ENCODE measurements at regions not wholly inside any gene's neighbourhood (a gene's known extent, or its start where the extent isn't known, plus 50 kb on each side); places are given as distances from the start of the nearest gene placed in this dataset.

DNA sequence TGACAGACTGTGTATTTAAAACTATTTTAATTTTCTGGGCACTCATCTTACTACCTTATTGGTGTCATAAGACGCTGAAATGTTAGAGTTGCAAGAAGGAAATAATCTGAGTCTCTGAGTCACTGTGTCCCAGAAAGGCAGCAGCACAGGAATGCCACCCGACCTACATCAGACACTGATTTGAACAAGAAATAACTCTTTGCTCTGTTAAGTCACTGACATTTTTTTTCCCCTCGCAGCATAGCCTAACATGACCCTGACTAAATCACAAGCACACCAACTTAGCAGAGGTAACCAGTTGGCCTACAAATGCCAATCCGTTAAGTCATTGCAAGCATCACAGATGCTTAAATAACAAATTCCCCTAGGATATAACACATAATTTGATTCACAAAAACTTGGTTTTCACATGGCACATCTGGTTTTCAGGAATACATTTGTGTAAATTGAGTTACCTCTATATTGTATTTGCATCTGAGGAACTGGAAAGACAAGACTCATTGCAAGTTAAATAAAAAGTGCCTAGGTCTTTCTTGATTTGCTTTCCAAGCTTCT lies 349.1 kb downstream of the SEC16B start (continued):
- TF ChIP-seq CBX5 (CRISPR knock-in tag; IDR thresholded peaks at IDR 0.05; ENCODE audit: borderline replicate concordance) (no peak), AGO1 (IDR thresholded peaks at IDR 0.05; ENCODE audit: low read depth, low read length, poor library complexity, severe bottlenecking) (no peak), ZNF747 (CRISPR knock-in tag; IDR thresholded peaks at IDR 0.05; ENCODE audit: borderline replicate concordance) (no peak)
- TF ChIP-seq, protein P1, sequence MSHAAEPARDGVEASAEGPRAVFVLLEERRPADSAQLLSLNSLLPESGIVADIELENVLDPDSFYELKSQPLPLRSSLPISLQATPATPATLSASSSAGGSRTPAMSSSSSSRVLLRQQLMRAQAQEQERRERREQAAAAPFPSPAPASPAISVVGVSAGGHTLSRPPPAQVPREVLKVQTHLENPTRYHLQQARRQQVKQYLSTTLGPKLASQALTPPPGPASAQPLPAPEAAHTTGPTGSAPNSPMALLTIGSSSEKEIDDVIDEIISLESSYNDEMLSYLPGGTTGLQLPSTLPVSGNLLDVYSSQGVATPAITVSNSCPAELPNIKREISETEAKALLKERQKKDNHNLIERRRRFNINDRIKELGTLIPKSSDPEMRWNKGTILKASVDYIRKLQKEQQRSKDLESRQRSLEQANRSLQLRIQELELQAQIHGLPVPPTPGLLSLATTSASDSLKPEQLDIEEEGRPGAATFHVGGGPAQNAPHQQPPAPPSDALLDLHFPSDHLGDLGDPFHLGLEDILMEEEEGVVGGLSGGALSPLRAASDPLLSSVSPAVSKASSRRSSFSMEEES (CRISPR knock-in tag; IDR thresholded peaks at IDR 0.05), result no peak

DNA sequence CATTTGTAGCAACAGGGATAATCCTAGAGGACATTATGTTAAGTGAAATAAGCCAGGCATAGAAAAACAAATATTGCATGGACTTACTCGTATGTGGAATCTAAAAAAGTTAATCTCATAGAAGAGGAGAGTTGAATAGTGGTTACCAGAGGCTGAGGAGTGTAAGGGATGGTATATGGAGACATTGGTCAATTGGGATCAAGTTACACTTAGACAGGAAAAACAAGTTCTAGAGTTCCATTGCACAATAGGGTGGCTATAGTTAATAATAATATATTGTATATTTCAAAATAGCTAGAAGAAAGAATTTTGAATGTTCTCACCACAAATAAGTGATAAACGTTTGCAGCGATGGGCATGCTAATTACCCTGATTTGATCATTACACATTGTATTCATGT lies 354.6 kb downstream of the SEC16B start:
- H4K20me1 ChIP-seq (ENCODE audit: insufficient read depth, low read length), result no peaks in the 10 kb centered on the region
- H2AFZ ChIP-seq (ENCODE audit: low read length), result no peak overlapping the region
- no peak for ATAC-seq
- ChIA-PET CTCF (ENCODE audit: low intra/inter-chr PET ratio, low total read pairs) (no interaction called here), POLR2A (no interaction called here)
- H3K36me3 ChIP-seq (replicated peaks in 1 of 2; ENCODE audit: control insufficient read depth in 1 of 2, insufficient read depth in 2 of 2, low read length in 2 of 2), result no peaks in the 10 kb centered on the region
- H3K9ac ChIP-seq (ENCODE audit: insufficient read depth, low read depth, low read length), result no peak overlapping the region
- no TSS peak for BruUV-seq (replicated peaks)
- no peaks in the 10 kb centered on the region for H3K9me3 ChIP-seq (ENCODE audit: low read length)
- 2% methylated on average over 3 of the region's 3 CpGs for whole genome bisulfite sequencing (ENCODE audit: low lambda C conversion rate)
- H3K27ac ChIP-seq (ENCODE audit: extremely low read length, insufficient read depth, low read length), result no peak overlapping the region
- in situ Hi-C loops (cut with HindIII; ENCODE audit: extremely low pct_ligation_motif_present, low pct_unique_long_range_greater_than_20kb) (no loop called here), intact Hi-C loops (cut with micrococcal nuclease; ENCODE audit: unreplicated experiment) (no loop called here)
- H3K79me2 ChIP-seq (ENCODE audit: insufficient read depth, low read length), result no peaks in the 10 kb centered on the region
- no peak overlapping the region for H3K4me3 ChIP-seq (replicated peaks in 1 of 3; ENCODE audit: insufficient read depth in 1 of 3, low read depth in 2 of 3, low read length in 3 of 3)
- H3K4me1 ChIP-seq (ENCODE audit: insufficient read depth, low read length), result no peaks in the 10 kb centered on the region
- FAIRE-seq, result no peak
- no peak for DNase-seq (ENCODE audit: low spot score)
- H3K27me3 ChIP-seq (ENCODE audit: control insufficient read depth in 1 of 2, insufficient read depth in 2 of 2, low read length in 2 of 2), result 0 out of 5 replicates have a peak, but pooled peaks cover 0 to 6% of the 10 kb centered on the region in 2 experiments
- H3K4me2 ChIP-seq (ENCODE audit: low read depth, low read length), result no peak overlapping the region
- TF ChIP-seq, protein P2, sequence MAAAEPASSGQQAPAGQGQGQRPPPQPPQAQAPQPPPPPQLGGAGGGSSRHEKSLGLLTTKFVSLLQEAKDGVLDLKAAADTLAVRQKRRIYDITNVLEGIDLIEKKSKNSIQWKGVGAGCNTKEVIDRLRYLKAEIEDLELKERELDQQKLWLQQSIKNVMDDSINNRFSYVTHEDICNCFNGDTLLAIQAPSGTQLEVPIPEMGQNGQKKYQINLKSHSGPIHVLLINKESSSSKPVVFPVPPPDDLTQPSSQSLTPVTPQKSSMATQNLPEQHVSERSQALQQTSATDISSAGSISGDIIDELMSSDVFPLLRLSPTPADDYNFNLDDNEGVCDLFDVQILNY (CRISPR knock-in tag; conservative IDR thresholded peaks at IDR 0.05), result no peak
- TF ChIP-seq TEAD3 (CRISPR knock-in tag; optimal IDR thresholded peaks at IDR 0.05; ENCODE audit: borderline replicate concordance) (no peak), BCL6 (CRISPR knock-in tag; IDR thresholded peaks at IDR 0.05) (no peak), ZNF543 (CRISPR knock-in tag; IDR thresholded peaks at IDR 0.05) (no peak), ZNF75D (CRISPR knock-in tag; IDR thresholded peaks at IDR 0.05; ENCODE audit: borderline replicate concordance) (no peak), SP4 (CRISPR knock-in tag; IDR thresholded peaks at IDR 0.05) (no peak), ZBTB8A (CRISPR knock-in tag; IDR thresholded peaks at IDR 0.05; ENCODE audit: borderline replicate concordance, low read depth) (no peak), CENPT (CRISPR knock-in tag; IDR thresholded peaks at IDR 0.05; ENCODE audit: low read depth) (no peak), SRSF4 (IDR thresholded peaks at IDR 0.05; ENCODE audit: low read depth, low read length, poor library complexity, severe bottlenecking) (no peak), CBX5 (CRISPR knock-in tag; IDR thresholded peaks at IDR 0.05; ENCODE audit: borderline replicate concordance) (no peak), HMGA1 (CRISPR knock-in tag; conservative IDR thresholded peaks at IDR 0.05) (no peak)
- TF ChIP-seq, protein P3, sequence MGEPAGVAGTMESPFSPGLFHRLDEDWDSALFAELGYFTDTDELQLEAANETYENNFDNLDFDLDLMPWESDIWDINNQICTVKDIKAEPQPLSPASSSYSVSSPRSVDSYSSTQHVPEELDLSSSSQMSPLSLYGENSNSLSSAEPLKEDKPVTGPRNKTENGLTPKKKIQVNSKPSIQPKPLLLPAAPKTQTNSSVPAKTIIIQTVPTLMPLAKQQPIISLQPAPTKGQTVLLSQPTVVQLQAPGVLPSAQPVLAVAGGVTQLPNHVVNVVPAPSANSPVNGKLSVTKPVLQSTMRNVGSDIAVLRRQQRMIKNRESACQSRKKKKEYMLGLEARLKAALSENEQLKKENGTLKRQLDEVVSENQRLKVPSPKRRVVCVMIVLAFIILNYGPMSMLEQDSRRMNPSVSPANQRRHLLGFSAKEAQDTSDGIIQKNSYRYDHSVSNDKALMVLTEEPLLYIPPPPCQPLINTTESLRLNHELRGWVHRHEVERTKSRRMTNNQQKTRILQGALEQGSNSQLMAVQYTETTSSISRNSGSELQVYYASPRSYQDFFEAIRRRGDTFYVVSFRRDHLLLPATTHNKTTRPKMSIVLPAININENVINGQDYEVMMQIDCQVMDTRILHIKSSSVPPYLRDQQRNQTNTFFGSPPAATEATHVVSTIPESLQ (CRISPR knock-in tag; conservative IDR thresholded peaks at IDR 0.05), result no peak
- TF ChIP-seq, protein P4, sequence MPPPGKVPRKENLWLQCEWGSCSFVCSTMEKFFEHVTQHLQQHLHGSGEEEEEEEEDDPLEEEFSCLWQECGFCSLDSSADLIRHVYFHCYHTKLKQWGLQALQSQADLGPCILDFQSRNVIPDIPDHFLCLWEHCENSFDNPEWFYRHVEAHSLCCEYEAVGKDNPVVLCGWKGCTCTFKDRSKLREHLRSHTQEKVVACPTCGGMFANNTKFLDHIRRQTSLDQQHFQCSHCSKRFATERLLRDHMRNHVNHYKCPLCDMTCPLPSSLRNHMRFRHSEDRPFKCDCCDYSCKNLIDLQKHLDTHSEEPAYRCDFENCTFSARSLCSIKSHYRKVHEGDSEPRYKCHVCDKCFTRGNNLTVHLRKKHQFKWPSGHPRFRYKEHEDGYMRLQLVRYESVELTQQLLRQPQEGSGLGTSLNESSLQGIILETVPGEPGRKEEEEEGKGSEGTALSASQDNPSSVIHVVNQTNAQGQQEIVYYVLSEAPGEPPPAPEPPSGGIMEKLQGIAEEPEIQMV (CRISPR knock-in tag; IDR thresholded peaks at IDR 0.05; ENCODE audit: low read depth), result no peak

Measured in HepG2 (cell line).